PC-3 (cell line): ENCODE measurements at regions not wholly inside any gene's neighbourhood (a gene's known extent, or its start where the extent isn't known, plus 50 kb on each side); places are given as distances from the start of the nearest gene placed in this dataset.

Source experiments
- ATAC-seq: fragments of 200-7000 bp; cut with Tn5 transposase; 2 replicates; pipeline ENCODE4 v1.9.1; 2020; ENCODE audit warnings: mild to moderate bottlenecking, moderate library complexity
- BruUV-seq: library from RNA; stranded (reverse); fragments of 400-500 nt; replicated peaks from 2 replicates; lab custom pipeline; 2021; lab: Mats Ljungman, UMichigan
- CTCF ChIA-PET: fragments of 300-600 bp; sonication (Branson Sonifier 250); formaldehyde crosslinking; loops from one replicate; lab custom pipeline; 2022; ENCODE audit warnings: antibody characterized with exemption; lab: Charles Lee
- POLR2A ChIA-PET: fragments of 300-600 bp; sonication (Branson Sonifier 250); formaldehyde crosslinking; loops from one replicate; lab custom pipeline; 2022; ENCODE audit warnings: antibody characterized with exemption; ENCODE audit not compliant: unreplicated experiment; lab: Charles Lee
- DNase-seq: peaks from one replicate; pipeline ENCODE4 v3.0.0-alpha.2; 2015
- H2AFZ ChIP-seq: fragments of 300-600 bp; sonication (generic); 2 replicates; pipeline ENCODE4 v1.6.0; 2016; ENCODE audit warnings: antibody characterized with exemption, low read length
- H3F3A ChIP-seq: fragments of 300-600 bp; sonication (generic); one replicate; pipeline ENCODE4 v1.6.0; 2017; ENCODE audit warnings: antibody characterized with exemption, low read length, control low read depth, mild to moderate bottlenecking; ENCODE audit not compliant: unreplicated experiment
- H3K27ac ChIP-seq: fragments of 300-600 bp; sonication (generic); 2 replicates; pipeline ENCODE4 v1.5.1; 2016; ENCODE audit warnings: mild to moderate bottlenecking, low read length
- H3K27me3 ChIP-seq: fragments of 300-600 bp; sonication (generic); 2 replicates; pipeline ENCODE4 v1.6.1; 2016; ENCODE audit warnings: low read length, mixed read lengths
- H3K36me3 ChIP-seq: fragments of 300-600 bp; sonication (generic); 2 replicates; pipeline ENCODE4 v1.6.1; 2016; ENCODE audit warnings: low read depth, mixed run types, low read length, mixed read lengths
- H3K4me1 ChIP-seq: fragments of 300-600 bp; sonication (generic); 2 replicates; pipeline ENCODE4 v1.5.1; 2016; ENCODE audit warnings: low read length; ENCODE audit not compliant: insufficient read depth
- H3K4me2 ChIP-seq: fragments of 300-600 bp; sonication (generic); 2 replicates; pipeline ENCODE4 v1.6.0; 2016; ENCODE audit warnings: low read length
- H3K4me3 ChIP-seq: fragments of 300-600 bp; sonication (generic); 2 replicates; pipeline ENCODE4 v1.5.1; 2016; ENCODE audit warnings: mild to moderate bottlenecking, low read length, mixed read lengths
- H3K79me2 ChIP-seq: fragments of 300-600 bp; sonication (generic); 2 replicates; pipeline ENCODE4 v1.6.1; 2017; ENCODE audit warnings: low read length, mixed read lengths
- H3K9ac ChIP-seq: fragments of 300-600 bp; sonication (generic); 2 replicates; pipeline ENCODE4 v1.6.0; 2016; ENCODE audit warnings: mild to moderate bottlenecking, low read length
- H3K9me2 ChIP-seq: fragments of 300-600 bp; sonication (generic); replicated peaks from 2 replicates; pipeline ENCODE4 v1.6.1; 2016; ENCODE audit warnings: mixed run types, low read length, mixed read lengths
- H3K9me3 ChIP-seq: fragments of 300-600 bp; sonication (generic); 2 replicates; pipeline ENCODE4 v1.6.1; 2016; ENCODE audit warnings: low read length, mixed read lengths
- H4K20me1 ChIP-seq: fragments of 300-600 bp; sonication (generic); 2 replicates; pipeline ENCODE4 v1.6.1; 2016; ENCODE audit warnings: low read length, mixed read lengths
- EZH2 ChIP-seq: fragments of 300-600 bp; sonication (generic); IDR thresholded peaks from one replicate; pipeline ENCODE4 v1.6.1; 2017; ENCODE audit warnings: antibody characterized with exemption, mild to moderate bottlenecking, low read length; ENCODE audit not compliant: unreplicated experiment
- EZH2phosphoT487 ChIP-seq: fragments of 300-600 bp; sonication (generic); IDR thresholded peaks from 2 replicates; pipeline ENCODE4 v1.6.1; 2018; ENCODE audit warnings: mild to moderate bottlenecking, antibody characterized with exemption, low read length, borderline replicate concordance
- intact Hi-C: fragments of 100-400 bp; cut with micrococcal nuclease; formaldehyde crosslinking; loops from 2 replicates; pipeline ENCODE4 v1.9.0; 2023
- TF ChIP-seq, protein P1 (sequence below): fragments of 300-600 bp; sonication (generic); conservative IDR thresholded peaks from 2 replicates; pipeline ENCODE4 v1.5.1; 2017; ENCODE audit warnings: antibody characterized with exemption, low read depth, mild to moderate bottlenecking, low read length

DNA sequence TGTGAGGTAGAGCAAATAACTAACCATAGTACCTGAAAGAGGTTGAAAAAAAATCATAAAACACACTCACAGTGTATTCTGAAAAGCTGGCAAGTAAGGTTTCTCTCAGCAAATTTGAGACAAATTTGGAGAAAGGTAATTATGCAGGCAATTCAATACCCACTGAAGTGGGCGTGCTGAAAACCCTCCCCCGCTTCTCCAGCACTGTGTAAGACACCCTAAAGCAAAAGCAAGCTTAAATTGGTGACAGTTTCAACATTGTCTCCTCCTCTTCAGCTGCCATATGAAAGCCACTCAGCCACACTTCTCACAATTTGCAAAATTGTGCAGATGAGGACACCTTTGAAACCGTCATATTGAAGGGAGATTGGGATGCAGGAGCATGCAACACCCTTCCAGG, 322.3 kb upstream of the CDH6 start:
- ChIA-PET POLR2A (no interaction called here), CTCF (no interaction called here)
- no peak overlapping the region for H2AFZ ChIP-seq
- BruUV-seq = no TSS peak
- H3K79me2 ChIP-seq = no peaks in the 10 kb centered on the region
- H3F3A ChIP-seq = no peaks in the 10 kb centered on the region
- H3K27ac ChIP-seq = no peak overlapping the region
- H3K4me2 ChIP-seq = no peak overlapping the region
- H3K4me3 ChIP-seq = no peak overlapping the region
- H3K9ac ChIP-seq = no peak overlapping the region
- peaks cover 35% of the 10 kb centered on the region; the same call in 1 of the 2 replicates for H3K27me3 ChIP-seq
- no peaks in the 10 kb centered on the region for H3K4me1 ChIP-seq
- intact Hi-C loops = no loop called here
- TF ChIP-seq EZH2 = no peak
- TF ChIP-seq EZH2phosphoT487 = no peak
- TF ChIP-seq, protein P1, sequence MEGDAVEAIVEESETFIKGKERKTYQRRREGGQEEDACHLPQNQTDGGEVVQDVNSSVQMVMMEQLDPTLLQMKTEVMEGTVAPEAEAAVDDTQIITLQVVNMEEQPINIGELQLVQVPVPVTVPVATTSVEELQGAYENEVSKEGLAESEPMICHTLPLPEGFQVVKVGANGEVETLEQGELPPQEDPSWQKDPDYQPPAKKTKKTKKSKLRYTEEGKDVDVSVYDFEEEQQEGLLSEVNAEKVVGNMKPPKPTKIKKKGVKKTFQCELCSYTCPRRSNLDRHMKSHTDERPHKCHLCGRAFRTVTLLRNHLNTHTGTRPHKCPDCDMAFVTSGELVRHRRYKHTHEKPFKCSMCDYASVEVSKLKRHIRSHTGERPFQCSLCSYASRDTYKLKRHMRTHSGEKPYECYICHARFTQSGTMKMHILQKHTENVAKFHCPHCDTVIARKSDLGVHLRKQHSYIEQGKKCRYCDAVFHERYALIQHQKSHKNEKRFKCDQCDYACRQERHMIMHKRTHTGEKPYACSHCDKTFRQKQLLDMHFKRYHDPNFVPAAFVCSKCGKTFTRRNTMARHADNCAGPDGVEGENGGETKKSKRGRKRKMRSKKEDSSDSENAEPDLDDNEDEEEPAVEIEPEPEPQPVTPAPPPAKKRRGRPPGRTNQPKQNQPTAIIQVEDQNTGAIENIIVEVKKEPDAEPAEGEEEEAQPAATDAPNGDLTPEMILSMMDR = no peak
- no peaks in the 10 kb centered on the region for H3K36me3 ChIP-seq
- H4K20me1 ChIP-seq = no peaks in the 10 kb centered on the region
- no peak for ATAC-seq
- DNase-seq = no peak
- no peaks in the 10 kb centered on the region for H3K9me3 ChIP-seq
- H3K9me2 ChIP-seq = no peaks in the 10 kb centered on the region

DNA sequence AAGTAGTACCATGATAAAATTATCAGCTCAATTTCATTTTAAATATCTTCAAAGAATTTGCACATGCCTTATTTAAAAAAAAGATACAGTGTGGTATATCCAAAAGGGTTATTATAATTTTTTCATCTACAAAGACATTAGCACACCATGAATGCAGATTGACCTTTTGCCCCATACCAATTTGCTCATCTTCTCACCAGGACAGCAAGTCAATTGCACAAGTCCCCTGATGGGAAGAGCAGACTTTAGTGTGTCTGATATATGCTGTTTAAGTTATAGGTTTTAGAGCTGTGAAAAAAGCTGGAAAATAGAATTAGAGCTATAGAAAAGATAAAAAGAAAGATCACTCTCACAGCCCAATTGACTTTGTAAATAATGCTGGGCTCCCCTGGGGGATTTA, 325.8 kb upstream of the CDH6 start:
- CTCF ChIA-PET = no interaction called here
- H3K4me2 ChIP-seq = no peak overlapping the region
- no peaks in the 10 kb centered on the region for H3K4me1 ChIP-seq
- H3K9me2 ChIP-seq = no peaks in the 10 kb centered on the region
- no peak overlapping the region for H2AFZ ChIP-seq
- no peaks in the 10 kb centered on the region for H3K79me2 ChIP-seq
- POLR2A ChIA-PET = no interaction called here
- no peak overlapping the region for H3K9ac ChIP-seq
- no peaks in the 10 kb centered on the region for H3F3A ChIP-seq
- no peak overlapping the region for H3K27ac ChIP-seq
- TF ChIP-seq EZH2 = no peak
- TF ChIP-seq, protein P1 = no peak
- no peak for TF ChIP-seq EZH2phosphoT487
- no peak for DNase-seq
- intact Hi-C loops = no loop called here
- no TSS peak for BruUV-seq
- no peaks in the 10 kb centered on the region for H3K36me3 ChIP-seq
- no peak overlapping the region for H3K4me3 ChIP-seq
- ATAC-seq = no peak
- no peaks in the 10 kb centered on the region for H4K20me1 ChIP-seq
- peaks cover 17% of the 10 kb centered on the region; the same call in 1 of the 2 replicates for H3K27me3 ChIP-seq
- H3K9me3 ChIP-seq = no peaks in the 10 kb centered on the region

DNA sequence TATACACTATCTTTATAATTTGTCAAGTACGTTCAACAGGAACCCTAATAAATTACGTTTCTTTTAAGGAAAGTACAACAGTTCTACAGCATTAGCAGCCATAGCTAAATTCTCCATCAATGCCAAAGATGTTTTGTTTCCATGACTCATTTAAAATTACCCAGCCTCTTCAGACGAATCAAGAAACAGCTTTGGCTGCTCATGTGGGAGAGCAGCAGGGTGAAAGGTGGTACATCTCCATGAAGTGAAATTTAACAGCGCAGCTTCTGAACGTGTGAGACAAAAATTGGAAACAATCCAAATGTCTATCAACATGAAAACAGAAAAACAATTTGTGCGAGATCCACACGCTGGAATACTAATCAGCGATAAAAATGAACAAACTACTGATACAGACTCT, 327.3 kb upstream of the CDH6 start:
- Histone ChIP-seq H3K27ac (no peak overlapping the region), H3K36me3 (no peaks in the 10 kb centered on the region), H3K9me2 (no peaks in the 10 kb centered on the region), H3K4me2 (no peak overlapping the region), H2AFZ (no peak overlapping the region), H3K9me3 (no peaks in the 10 kb centered on the region), H3K4me1 (no peaks in the 10 kb centered on the region), H4K20me1 (no peaks in the 10 kb centered on the region), H3K4me3 (no peak overlapping the region), H3K79me2 (no peaks in the 10 kb centered on the region), H3F3A (no peaks in the 10 kb centered on the region), H3K9ac (no peak overlapping the region), H3K27me3 (peaks cover 17% of the 10 kb centered on the region; the same call in 1 of the 2 replicates)
- DNase-seq = no peak
- intact Hi-C loops = no loop called here
- no peak for ATAC-seq
- POLR2A ChIA-PET = no interaction called here
- TF ChIP-seq EZH2 (no peak), EZH2phosphoT487 (no peak)
- TF ChIP-seq, protein P1 = no peak
- CTCF ChIA-PET = no interaction called here
- BruUV-seq = no TSS peak
